HFFc6 (cell line): ENCODE measurements at regions not wholly inside any gene's neighbourhood (a gene's known extent, or its start where the extent isn't known, plus 50 kb on each side); places are given as distances from the start of the nearest gene placed in this dataset.
"Not testable (repeated sequence)": the region's sequence is repeated elsewhere in the genome, so short reads cannot be mapped to it uniquely, and the experiment has no call there.

Experiments used
- DNase-seq: peaks from one replicate; pipeline ENCODE4 v3.0.0-alpha.2; 2018
- H3K27ac Mint-ChIP-seq: 2 replicates; pipeline ENCODE4 v1.8.0; 2020; ENCODE audit warnings: mild to moderate bottlenecking, mixed read lengths
- H3K27me3 Mint-ChIP-seq: 2 replicates; pipeline ENCODE4 v1.8.0; 2021; ENCODE audit warnings: mild to moderate bottlenecking, moderate library complexity, mixed read lengths; ENCODE audit not compliant: insufficient read depth
- H3K36me3 Mint-ChIP-seq: 2 replicates; pipeline ENCODE4 v1.8.0; 2021; ENCODE audit warnings: low read depth, mixed read lengths
- H3K4me1 Mint-ChIP-seq: 2 replicates; pipeline ENCODE4 v1.8.0; 2020; ENCODE audit warnings: low read depth, mixed read lengths
- H3K4me3 Mint-ChIP-seq: 2 replicates; pipeline ENCODE4 v1.8.0; 2020; ENCODE audit warnings: mild to moderate bottlenecking, moderate library complexity, mixed read lengths
- H3K9me3 Mint-ChIP-seq: 2 replicates; pipeline ENCODE4 v1.8.0; 2020; ENCODE audit warnings: mild to moderate bottlenecking, mixed read lengths
- TF ChIP-seq, protein P1 (sequence below): fragments of 200-600 bp; sonication (generic); IDR thresholded peaks from 2 replicates; pipeline ENCODE4 v1.5.0; 2021; ENCODE audit warnings: antibody characterized with exemption, mild to moderate bottlenecking

DNA sequence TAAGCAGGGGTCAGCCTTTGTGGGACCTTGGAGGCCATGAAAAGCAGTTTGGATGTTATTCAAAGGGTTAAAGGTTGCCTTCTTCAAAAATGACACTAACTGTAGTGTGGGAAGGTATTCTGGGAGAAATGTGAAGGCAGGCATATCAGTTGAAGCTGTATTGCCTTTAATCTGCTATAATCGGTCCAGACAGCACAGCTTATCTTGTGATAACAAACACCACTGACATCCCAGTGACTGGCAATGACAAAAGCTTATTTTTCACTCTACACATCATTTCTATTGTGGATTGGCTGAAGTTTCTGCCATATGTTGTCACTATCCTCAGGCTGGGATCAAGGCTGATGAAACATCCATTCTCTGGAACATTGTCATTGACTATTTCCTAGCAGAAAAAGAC is 1149.2 kb downstream of the GRM8 start:
- H3K36me3 Mint-ChIP-seq = no peaks in the 10 kb centered on the region
- H3K27me3 Mint-ChIP-seq = no peaks in the 10 kb centered on the region
- no peaks in the 10 kb centered on the region for H3K4me1 Mint-ChIP-seq
- TF ChIP-seq, protein P1, sequence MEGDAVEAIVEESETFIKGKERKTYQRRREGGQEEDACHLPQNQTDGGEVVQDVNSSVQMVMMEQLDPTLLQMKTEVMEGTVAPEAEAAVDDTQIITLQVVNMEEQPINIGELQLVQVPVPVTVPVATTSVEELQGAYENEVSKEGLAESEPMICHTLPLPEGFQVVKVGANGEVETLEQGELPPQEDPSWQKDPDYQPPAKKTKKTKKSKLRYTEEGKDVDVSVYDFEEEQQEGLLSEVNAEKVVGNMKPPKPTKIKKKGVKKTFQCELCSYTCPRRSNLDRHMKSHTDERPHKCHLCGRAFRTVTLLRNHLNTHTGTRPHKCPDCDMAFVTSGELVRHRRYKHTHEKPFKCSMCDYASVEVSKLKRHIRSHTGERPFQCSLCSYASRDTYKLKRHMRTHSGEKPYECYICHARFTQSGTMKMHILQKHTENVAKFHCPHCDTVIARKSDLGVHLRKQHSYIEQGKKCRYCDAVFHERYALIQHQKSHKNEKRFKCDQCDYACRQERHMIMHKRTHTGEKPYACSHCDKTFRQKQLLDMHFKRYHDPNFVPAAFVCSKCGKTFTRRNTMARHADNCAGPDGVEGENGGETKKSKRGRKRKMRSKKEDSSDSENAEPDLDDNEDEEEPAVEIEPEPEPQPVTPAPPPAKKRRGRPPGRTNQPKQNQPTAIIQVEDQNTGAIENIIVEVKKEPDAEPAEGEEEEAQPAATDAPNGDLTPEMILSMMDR = no peak
- H3K9me3 Mint-ChIP-seq = peaks cover 35% of the 10 kb centered on the region
- DNase-seq = no peak
- H3K27ac Mint-ChIP-seq = no peak overlapping the region
- H3K4me3 Mint-ChIP-seq = no peak overlapping the region

DNA sequence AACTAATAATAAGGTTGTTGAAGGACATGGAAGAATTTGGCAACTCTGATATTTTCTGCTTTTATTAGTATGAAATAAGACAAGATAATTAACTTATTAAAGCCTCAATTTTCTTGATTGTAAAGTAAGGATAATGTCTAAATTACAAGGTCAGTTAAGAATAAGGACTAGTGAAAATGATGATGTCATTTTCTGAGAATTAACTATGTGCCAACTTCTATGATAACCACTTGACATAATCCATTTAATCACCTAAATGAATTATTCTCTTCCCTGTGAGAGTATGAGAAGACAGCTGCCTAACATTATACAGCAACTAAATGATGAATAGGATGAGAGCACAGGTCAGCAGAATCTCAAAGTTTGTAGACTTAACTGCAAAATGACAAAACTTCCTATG is 1153.4 kb upstream of the POT1 start:
- Mint-ChIP-seq H3K4me3 (no peak overlapping the region), H3K36me3 (peaks cover 4% of the 10 kb centered on the region; the same call in 1 of the 2 replicates), H3K4me1 (no peaks in the 10 kb centered on the region), H3K9me3 (peaks cover 25% of the 10 kb centered on the region), H3K27me3 (peaks cover 1% of the 10 kb centered on the region; the same call in 1 of the 2 replicates), H3K27ac (no peak overlapping the region)
- TF ChIP-seq, protein P1 = no peak
- no peak for DNase-seq

DNA sequence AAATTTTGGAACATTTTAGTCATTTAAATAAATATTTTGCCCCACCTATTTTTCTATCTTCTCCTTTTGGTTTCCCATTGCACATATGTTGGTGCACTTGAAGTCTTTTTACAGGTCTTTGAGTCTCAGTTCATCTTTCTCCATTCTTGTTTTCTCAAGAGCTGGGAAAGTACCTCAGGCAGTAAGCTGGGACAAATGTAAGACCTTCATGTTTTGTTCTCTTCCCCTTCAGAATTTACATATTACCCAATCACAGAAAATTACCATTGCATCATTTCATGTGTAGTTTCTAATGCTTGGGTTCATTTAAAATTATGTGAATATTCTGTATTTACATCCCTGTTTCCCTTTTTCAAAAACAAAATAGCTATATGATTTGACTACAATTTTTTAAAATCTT is 1150.0 kb upstream of the POT1 start:
- Mint-ChIP-seq H3K9me3 (peaks cover 13% of the 10 kb centered on the region), H3K36me3 (peaks cover 4% of the 10 kb centered on the region; the same call in 1 of the 2 replicates), H3K27ac (no peak overlapping the region), H3K4me1 (no peaks in the 10 kb centered on the region), H3K4me3 (no peak overlapping the region), H3K27me3 (peaks cover 1% of the 10 kb centered on the region; the same call in 1 of the 2 replicates)
- no peak for DNase-seq
- TF ChIP-seq, protein P1 = no peak

DNA sequence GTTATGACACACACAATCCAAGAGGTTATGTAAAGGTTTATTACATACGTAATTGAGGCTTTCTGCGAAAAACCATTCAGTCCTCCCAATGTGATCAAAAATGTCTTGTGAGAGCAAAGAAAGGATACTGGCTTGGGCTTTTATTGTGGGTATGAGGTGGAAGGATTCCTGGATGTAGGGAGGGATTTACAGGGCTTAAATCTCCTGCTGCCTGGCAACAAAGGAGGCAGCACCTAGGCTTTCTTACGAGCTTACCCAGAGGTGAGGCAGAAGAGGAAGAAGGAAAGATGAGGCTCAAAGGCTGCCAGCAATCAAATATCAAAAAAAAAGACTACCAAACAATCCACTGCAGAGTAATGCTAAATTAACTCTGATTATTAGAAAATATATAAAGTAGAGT is 1149.5 kb upstream of the POT1 start:
- Mint-ChIP-seq H3K9me3 (peaks cover 13% of the 10 kb centered on the region), H3K4me1 (no peaks in the 10 kb centered on the region), H3K4me3 (no peak overlapping the region), H3K27me3 (peaks cover 1% of the 10 kb centered on the region; the same call in 1 of the 2 replicates), H3K36me3 (peaks cover 4% of the 10 kb centered on the region; the same call in 1 of the 2 replicates), H3K27ac (no peak overlapping the region)
- TF ChIP-seq, protein P1 = no peak
- DNase-seq = no peak

DNA sequence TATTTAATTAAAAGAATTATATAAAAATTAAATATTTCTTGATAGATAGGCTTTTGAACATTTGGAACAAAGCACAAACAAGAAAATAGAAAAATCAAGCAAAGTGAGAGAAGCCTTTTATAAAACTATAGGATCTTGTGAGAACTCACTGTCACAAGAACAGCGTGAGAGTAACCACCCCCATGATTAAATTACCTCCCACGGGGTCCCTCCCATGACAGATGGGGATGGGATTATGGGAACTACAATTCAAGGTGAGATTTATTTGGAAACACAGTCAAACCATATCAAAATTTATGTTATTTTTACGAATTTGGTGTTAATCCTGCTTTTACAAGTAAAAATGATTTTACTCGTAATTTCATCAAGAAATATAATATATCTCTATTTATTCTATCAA is 1136.1 kb upstream of the POT1 start:
- TF ChIP-seq, protein P1 = no peak
- H3K27me3 Mint-ChIP-seq = no peaks in the 10 kb centered on the region
- no peak overlapping the region for H3K4me3 Mint-ChIP-seq
- peaks cover 51% of the 10 kb centered on the region for H3K9me3 Mint-ChIP-seq
- H3K36me3 Mint-ChIP-seq = no peaks in the 10 kb centered on the region
- H3K4me1 Mint-ChIP-seq = no peaks in the 10 kb centered on the region
- H3K27ac Mint-ChIP-seq = no peak overlapping the region
- DNase-seq = no peak

DNA sequence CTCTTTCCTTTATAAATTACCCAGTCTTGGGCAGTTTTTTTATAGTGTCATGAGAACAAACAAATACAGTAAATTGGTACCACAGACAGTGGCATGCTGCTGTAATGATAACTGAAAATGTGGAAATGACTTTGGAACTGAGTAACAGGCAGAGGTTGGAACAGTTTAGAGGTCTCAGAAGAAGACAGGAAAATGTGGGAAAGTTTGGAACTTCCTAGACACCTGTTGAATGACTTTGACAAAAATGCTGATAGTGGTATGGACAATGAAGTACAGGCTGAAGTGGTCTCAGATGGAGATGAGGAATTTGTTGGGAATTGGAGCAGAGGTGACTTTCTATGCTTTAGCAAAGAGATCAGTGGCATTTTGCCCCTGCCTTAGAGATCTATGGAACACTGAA is 1128.4 kb upstream of the POT1 start:
- Mint-ChIP-seq H3K27me3 (no peaks in the 10 kb centered on the region), H3K4me1 (no peaks in the 10 kb centered on the region), H3K9me3 (peaks cover 42% of the 10 kb centered on the region), H3K27ac (no peak overlapping the region), H3K36me3 (no peaks in the 10 kb centered on the region), H3K4me3 (no peak overlapping the region)
- TF ChIP-seq, protein P1 = no peak
- no peak for DNase-seq

DNA sequence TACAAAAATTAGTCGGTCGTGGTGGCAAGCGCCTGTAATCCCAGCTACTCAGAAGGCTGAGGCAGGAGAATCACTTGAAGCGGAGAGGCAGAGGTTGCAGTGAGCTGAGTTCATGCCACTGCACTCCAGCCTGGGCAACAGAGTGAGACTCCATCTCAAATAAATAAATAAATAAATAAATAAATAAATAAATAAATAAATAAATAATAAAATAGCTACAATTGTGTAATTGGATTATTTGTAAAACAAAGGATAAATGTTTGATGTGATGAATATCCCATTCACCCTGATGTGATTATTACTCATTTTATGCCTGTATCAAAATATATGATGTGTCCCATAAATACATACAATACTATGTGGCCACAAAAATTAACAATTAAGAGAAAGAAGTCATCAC is 1127.0 kb upstream of the POT1 start:
- not testable (repeated sequence) for DNase-seq

More for the DNA sequence above, 1127.0 kb upstream of the POT1 start:
- H3K4me3 Mint-ChIP-seq, H3K36me3 Mint-ChIP-seq, H3K27ac Mint-ChIP-seq, H3K4me1 Mint-ChIP-seq, H3K27me3 Mint-ChIP-seq: not testable (repeated sequence)
- peaks cover 36% of the 10 kb centered on the region for H3K9me3 Mint-ChIP-seq
